Osteoblast (primary cell): ENCODE measurements at regions not wholly inside any gene's neighbourhood (a gene's known extent, or its start where the extent isn't known, plus 50 kb on each side); places are given as distances from the start of the nearest gene placed in this dataset.

Source experiments
- DNase-seq: peaks from one replicate; pipeline ENCODE4 v3.0.0; 2011; ENCODE audit warnings: low spot score, mixed read lengths; ENCODE audit not compliant: insufficient read length; ENCODE audit errors: missing footprints
- H2AFZ ChIP-seq: 2 replicates; pipeline ENCODE4 v1.6.0; 2011; ENCODE audit warnings: mild to moderate bottlenecking, low read length
- H3K27ac ChIP-seq: 2 replicates; pipeline ENCODE4 v1.5.1; 2011; ENCODE audit warnings: mild to moderate bottlenecking, low read depth, low read length, moderate library complexity
- H3K27me3 ChIP-seq: 2 replicates; pipeline ENCODE4 v1.6.0; 2012; ENCODE audit warnings: mild to moderate bottlenecking, control low read depth, inconsistent platforms, low read length, moderate library complexity; ENCODE audit not compliant: insufficient read depth
- H3K36me3 ChIP-seq: 2 replicates; pipeline ENCODE4 v1.5.1; 2011; ENCODE audit warnings: mild to moderate bottlenecking, low read length, control low read depth, moderate library complexity; ENCODE audit not compliant: insufficient read depth
- H3K4me1 ChIP-seq: 2 replicates; pipeline ENCODE4 v1.5.1; 2011; ENCODE audit warnings: mild to moderate bottlenecking, low read length, control low read depth, moderate library complexity; ENCODE audit not compliant: insufficient read depth
- H3K4me2 ChIP-seq: 2 replicates; pipeline ENCODE4 v1.6.0; 2011; ENCODE audit warnings: mild to moderate bottlenecking, low read length; ENCODE audit not compliant: insufficient read depth
- H3K4me3 ChIP-seq: fragments of 200-600 bp; sonication (generic); 3 replicates; pipeline ENCODE4 v1.5.1; 2012; ENCODE audit warnings: mild to moderate bottlenecking, low read length, inconsistent platforms; ENCODE audit not compliant: insufficient read depth
- H3K79me2 ChIP-seq: 2 replicates; pipeline ENCODE4 v1.6.0; 2012; ENCODE audit warnings: mild to moderate bottlenecking, low read length, control low read depth, inconsistent platforms; ENCODE audit not compliant: insufficient read depth
- H3K9me3 ChIP-seq: 2 replicates; pipeline ENCODE4 v1.5.1; 2011; ENCODE audit warnings: low read depth, low read length, control low read depth
- H4K20me1 ChIP-seq: 2 replicates; pipeline ENCODE4 v1.6.0; 2012; ENCODE audit warnings: mild to moderate bottlenecking, low read length, control low read depth; ENCODE audit not compliant: insufficient read depth
- TF ChIP-seq, protein P1 (sequence below): IDR thresholded peaks from 2 replicates; pipeline ENCODE4 v1.5.1; 2011; ENCODE audit warnings: mild to moderate bottlenecking, low read depth, low read length, moderate library complexity; ENCODE audit errors: extremely low read depth

DNA sequence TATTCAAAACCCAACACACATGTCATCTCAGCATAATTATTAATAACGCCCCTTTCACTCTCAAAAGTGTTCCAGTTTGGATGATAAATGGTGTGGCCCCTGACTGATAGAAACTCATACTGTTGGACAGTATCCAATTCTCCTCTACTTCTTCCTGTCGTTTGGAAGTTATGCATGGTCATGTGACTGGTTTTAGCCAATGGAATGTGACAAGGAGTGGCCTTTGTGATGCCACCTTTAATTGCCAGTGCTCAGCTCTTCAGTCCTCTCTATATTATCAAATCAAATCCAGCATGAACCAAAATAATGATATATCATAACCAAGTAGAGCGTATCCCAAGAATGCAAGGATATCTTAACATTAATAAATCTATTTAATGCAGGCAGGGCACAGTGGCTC is 117.8 kb upstream of the SPIN1 start:
- H3K4me2 ChIP-seq, result peak overlapping the region; percentile 28
- TF ChIP-seq, protein P1, sequence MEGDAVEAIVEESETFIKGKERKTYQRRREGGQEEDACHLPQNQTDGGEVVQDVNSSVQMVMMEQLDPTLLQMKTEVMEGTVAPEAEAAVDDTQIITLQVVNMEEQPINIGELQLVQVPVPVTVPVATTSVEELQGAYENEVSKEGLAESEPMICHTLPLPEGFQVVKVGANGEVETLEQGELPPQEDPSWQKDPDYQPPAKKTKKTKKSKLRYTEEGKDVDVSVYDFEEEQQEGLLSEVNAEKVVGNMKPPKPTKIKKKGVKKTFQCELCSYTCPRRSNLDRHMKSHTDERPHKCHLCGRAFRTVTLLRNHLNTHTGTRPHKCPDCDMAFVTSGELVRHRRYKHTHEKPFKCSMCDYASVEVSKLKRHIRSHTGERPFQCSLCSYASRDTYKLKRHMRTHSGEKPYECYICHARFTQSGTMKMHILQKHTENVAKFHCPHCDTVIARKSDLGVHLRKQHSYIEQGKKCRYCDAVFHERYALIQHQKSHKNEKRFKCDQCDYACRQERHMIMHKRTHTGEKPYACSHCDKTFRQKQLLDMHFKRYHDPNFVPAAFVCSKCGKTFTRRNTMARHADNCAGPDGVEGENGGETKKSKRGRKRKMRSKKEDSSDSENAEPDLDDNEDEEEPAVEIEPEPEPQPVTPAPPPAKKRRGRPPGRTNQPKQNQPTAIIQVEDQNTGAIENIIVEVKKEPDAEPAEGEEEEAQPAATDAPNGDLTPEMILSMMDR, result no peak
- DNase-seq, result no peak
- H3K4me3 ChIP-seq, result no peak overlapping the region
- no peaks in the 10 kb centered on the region for H4K20me1 ChIP-seq
- no peaks in the 10 kb centered on the region for H3K79me2 ChIP-seq
- H3K27me3 ChIP-seq, result no peaks in the 10 kb centered on the region
- no peak overlapping the region for H3K27ac ChIP-seq
- H3K36me3 ChIP-seq, result no peaks in the 10 kb centered on the region
- no peaks in the 10 kb centered on the region for H3K9me3 ChIP-seq
- H3K4me1 ChIP-seq, result peaks cover 5% of the 10 kb centered on the region
- no peak overlapping the region for H2AFZ ChIP-seq

DNA sequence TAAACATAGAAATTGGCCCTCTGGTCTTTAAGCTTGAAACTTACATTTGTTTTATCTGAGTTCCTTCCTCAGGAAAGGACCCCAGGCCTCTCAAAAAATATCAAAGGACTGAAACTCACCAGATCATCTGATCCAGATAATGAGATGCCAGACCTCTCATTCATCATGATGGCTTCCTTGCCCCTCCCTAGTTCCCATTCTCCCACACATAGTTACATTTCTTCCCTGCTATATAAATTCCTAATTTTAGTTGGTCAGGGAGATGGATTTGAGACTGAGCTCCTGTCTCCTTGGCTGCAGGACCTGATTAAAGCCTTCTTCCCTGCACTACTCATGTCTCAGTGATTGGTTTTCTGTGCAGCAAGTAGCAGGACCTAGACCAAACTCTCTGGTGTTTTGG is 119.4 kb upstream of the SPIN1 start:
- Histone ChIP-seq H4K20me1 (no peaks in the 10 kb centered on the region), H3K36me3 (no peaks in the 10 kb centered on the region), H3K79me2 (no peaks in the 10 kb centered on the region), H3K27ac (no peak overlapping the region), H3K9me3 (no peaks in the 10 kb centered on the region), H3K4me1 (peaks cover 5% of the 10 kb centered on the region), H2AFZ (peak overlapping the region; percentile 39), H3K4me2 (no peak overlapping the region), H3K4me3 (no peak overlapping the region), H3K27me3 (no peaks in the 10 kb centered on the region)
- no peak for DNase-seq
- TF ChIP-seq, protein P1, result no peak

DNA sequence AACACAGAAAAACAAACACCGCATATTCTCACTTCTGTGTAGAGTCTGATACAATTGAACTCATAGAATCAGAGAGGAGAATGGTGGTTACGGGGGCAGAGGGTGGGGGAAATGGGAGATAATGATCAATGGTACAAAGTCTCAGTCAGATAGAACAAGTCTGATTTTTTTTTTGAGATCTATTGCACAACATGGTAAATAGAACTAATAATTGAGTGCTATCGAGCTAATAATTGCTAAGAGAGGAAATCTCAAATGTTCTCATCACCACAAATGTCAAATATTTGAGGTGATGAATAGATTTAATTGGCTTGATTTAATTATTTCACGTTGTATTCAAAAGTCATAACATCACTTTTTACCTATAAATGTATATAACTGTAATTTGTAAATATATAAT is 121.0 kb upstream of the SPIN1 start:
- Histone ChIP-seq H3K79me2 (no peaks in the 10 kb centered on the region), H2AFZ (no peak overlapping the region), H4K20me1 (no peaks in the 10 kb centered on the region), H3K4me1 (peaks cover 5% of the 10 kb centered on the region), H3K27me3 (no peaks in the 10 kb centered on the region), H3K36me3 (no peaks in the 10 kb centered on the region), H3K4me2 (no peak overlapping the region), H3K27ac (no peak overlapping the region), H3K4me3 (no peak overlapping the region), H3K9me3 (no peaks in the 10 kb centered on the region)
- no peak for DNase-seq
- TF ChIP-seq, protein P1, result no peak

DNA sequence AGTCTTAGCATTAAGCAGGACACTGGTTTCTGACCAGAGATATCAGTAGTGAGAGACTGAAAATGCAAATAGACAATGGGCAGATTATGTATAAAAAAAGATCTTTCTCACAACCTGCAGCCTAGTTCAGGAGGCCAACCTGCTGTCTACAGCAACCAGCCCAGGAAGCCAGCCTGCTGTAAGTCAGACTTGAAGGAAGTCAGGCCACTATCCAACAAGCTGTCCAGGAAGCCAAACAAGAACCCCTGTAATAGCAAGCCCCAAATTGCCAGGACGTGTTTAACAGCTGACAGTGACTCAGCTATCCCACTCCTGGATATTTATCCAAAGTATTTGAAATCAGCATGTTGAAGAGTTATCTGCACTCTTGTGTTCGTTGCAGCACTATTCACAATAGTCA is 121.8 kb upstream of the SPIN1 start:
- H4K20me1 ChIP-seq, result no peaks in the 10 kb centered on the region
- no peaks in the 10 kb centered on the region for H3K79me2 ChIP-seq
- no peaks in the 10 kb centered on the region for H3K27me3 ChIP-seq
- H3K36me3 ChIP-seq, result no peaks in the 10 kb centered on the region
- TF ChIP-seq, protein P1, result no peak
- no peak for DNase-seq
- no peak overlapping the region for H3K4me2 ChIP-seq
- H3K4me1 ChIP-seq, result peaks cover 5% of the 10 kb centered on the region
- H2AFZ ChIP-seq, result peak overlapping the region; percentile 41
- H3K4me3 ChIP-seq, result no peak overlapping the region
- H3K27ac ChIP-seq, result no peak overlapping the region
- no peaks in the 10 kb centered on the region for H3K9me3 ChIP-seq
